ENCODE measurements at regions not wholly inside any gene's neighbourhood (a gene's known extent, or its start where the extent isn't known, plus 50 kb on each side); places are given as distances from the start of the nearest gene placed in this dataset.

GRCh38 chr1:38111589-38111988 lies 65.0 kb upstream of the POU3F1 start:
- no peaks in the 10 kb centered on the region for H3K9me3 Mint-ChIP-seq
- TF ChIP-seq CTCF (IDR thresholded peaks at IDR 0.05), result no peak
- CTCF ChIA-PET, result no interaction called here

GRCh38 chr1:38105267-38105666 lies 58.7 kb upstream of the POU3F1 start:
- peaks cover 5% of the 10 kb centered on the region for H3K4me1 Mint-ChIP-seq
- no peak for DNase-seq
- POLR2A ChIA-PET, result no interaction called here
- no peaks in the 10 kb centered on the region for H3K36me3 Mint-ChIP-seq (ENCODE audit: low read depth)
- H3K4me3 Mint-ChIP-seq, result no peak overlapping the region
- ATAC-seq (ENCODE audit: low read depth), result no peak
- CTCF ChIA-PET, result interaction anchor here (1.3 kb wide), 1 partner anchor 47 kb away, joined by 3 read pairs; no protein-coding TSS in a partner anchor
- intact Hi-C loops (cut with micrococcal nuclease), result no loop called here
- H3K27me3 Mint-ChIP-seq, result no peaks in the 10 kb centered on the region
- H3K27ac Mint-ChIP-seq, result no peak overlapping the region
- H3K9me3 Mint-ChIP-seq, result no peaks in the 10 kb centered on the region
- no peak for TF ChIP-seq CTCF (IDR thresholded peaks at IDR 0.05)

More at GRCh38 chr1:38111589-38111988, 65.0 kb upstream of the POU3F1 start:
- Mint-ChIP-seq H3K27ac (no peak overlapping the region), H3K4me3 (no peak overlapping the region), H3K4me1 (peaks cover 7% of the 10 kb centered on the region), H3K36me3 (ENCODE audit: low read depth) (no peaks in the 10 kb centered on the region), H3K27me3 (no peaks in the 10 kb centered on the region)
- DNase-seq, result no peak
- POLR2A ChIA-PET, result no interaction called here
- intact Hi-C loops (cut with micrococcal nuclease), result no loop called here
- no peak for ATAC-seq (ENCODE audit: low read depth)

GRCh38 chr1:38102636-38103035 lies 56.0 kb upstream of the POU3F1 start:
- Mint-ChIP-seq H3K27me3 (no peaks in the 10 kb centered on the region), H3K4me3 (no peak overlapping the region), H3K4me1 (peaks cover 5% of the 10 kb centered on the region), H3K27ac (no peak overlapping the region), H3K36me3 (ENCODE audit: low read depth) (no peaks in the 10 kb centered on the region), H3K9me3 (no peaks in the 10 kb centered on the region)
- ChIA-PET POLR2A (no interaction called here), CTCF (interaction anchor here (1.1 kb wide), 1 partner anchor 9 kb away, joined by 3 read pairs; no protein-coding TSS in a partner anchor)
- DNase-seq (no peak), ATAC-seq (ENCODE audit: low read depth) (no peak)
- no peak for TF ChIP-seq CTCF (IDR thresholded peaks at IDR 0.05)
- intact Hi-C loops (cut with micrococcal nuclease), result no loop called here

GRCh38 chr1:38101037-38101785 lies 54.6 kb upstream of the POU3F1 start:
- Mint-ChIP-seq H3K4me1 (no peaks in the 10 kb centered on the region), H3K27ac (no peak overlapping the region), H3K9me3 (no peaks in the 10 kb centered on the region), H3K4me3 (no peak overlapping the region), H3K36me3 (ENCODE audit: low read depth) (no peaks in the 10 kb centered on the region), H3K27me3 (no peaks in the 10 kb centered on the region)
- no peak for ATAC-seq (ENCODE audit: low read depth)
- ChIA-PET CTCF (interaction anchor here (1.1 to 1.5 kb wide), 2 partner anchors 7 to 29 kb away, joined by 3 read pairs; no protein-coding TSS in a partner anchor), POLR2A (interaction anchor here (0.6 kb wide), 1 partner anchor 105 kb away, joined by 8 read pairs; no protein-coding TSS in a partner anchor)
- intact Hi-C loops (cut with micrococcal nuclease), result no loop called here
- no peak for DNase-seq
- TF ChIP-seq CTCF (IDR thresholded peaks at IDR 0.05), result no peak

GRCh38 chr1:38098101-38098847 lies 51.7 kb upstream of the POU3F1 start:
- Mint-ChIP-seq H3K4me3 (no peak overlapping the region), H3K36me3 (ENCODE audit: low read depth) (no peaks in the 10 kb centered on the region), H3K9me3 (no peaks in the 10 kb centered on the region), H3K4me1 (peaks cover 9% of the 10 kb centered on the region), H3K27me3 (no peaks in the 10 kb centered on the region), H3K27ac (no peak overlapping the region)
- intact Hi-C loops (cut with micrococcal nuclease), result no loop called here
- ChIA-PET POLR2A (no interaction called here), CTCF (interaction anchor here (1.3 kb wide), 1 partner anchor 15 kb away, joined by 3 read pairs; no protein-coding TSS in a partner anchor)
- DNase-seq (no peak), ATAC-seq (ENCODE audit: low read depth) (no peak)
- TF ChIP-seq CTCF (IDR thresholded peaks at IDR 0.05), result no peak

Measured in activated B cell treated with CpG ODN at 0.5 μM for 24 hours (primary cell).